ENCODE measurements at regions not wholly inside any gene's neighbourhood (a gene's known extent, or its start where the extent isn't known, plus 50 kb on each side); places are given as distances from the start of the nearest gene placed in this dataset.

- TF ChIP-seq POLR2AphosphoS5 (IDR thresholded peaks at IDR 0.05; ENCODE audit: borderline replicate concordance, low read depth, low read length), result no peak
- TF ChIP-seq EZH2 (IDR thresholded peaks at IDR 0.05), result no peak
- TF ChIP-seq FOXP2 (optimal IDR thresholded peaks at IDR 0.05; ENCODE audit: control extremely low read depth, extremely low read length, insufficient read depth), result no peak
Measured at GRCh38 chr3:21952856-21953255, 201.8 kb upstream of the ZNF385D start.

All from SK-N-MC (cell line).